HepG2 (cell line): ENCODE measurements at regions not wholly inside any gene's neighbourhood (a gene's known extent, or its start where the extent isn't known, plus 50 kb on each side); places are given as distances from the start of the nearest gene placed in this dataset.

Experiments
- HMGXB4 ChIP-seq, 2 experiments: sonication (generic) in 1 of 2; formaldehyde crosslinking in 1 of 2; IDR thresholded peaks; 2 replicates each; pipeline versions ENCODE4 v1.4.0 to v1.6.1; 2018 to 2020; ENCODE audit warnings: missing genetic modification reagents in 2 of 2, borderline replicate concordance in 1 of 2, low read depth in 1 of 2, mild to moderate bottlenecking in 1 of 2, missing biosample characterization in 1 of 2
- RBAK ChIP-seq: sonication (generic); formaldehyde crosslinking; IDR thresholded peaks from 2 replicates; pipeline ENCODE4 v1.5.1; 2020; ENCODE audit warnings: mild to moderate bottlenecking, missing genetic modification reagents
- TAF1 ChIP-seq: sonication (generic); formaldehyde crosslinking; IDR thresholded peaks from 2 replicates; pipeline ENCODE4 v1.4.0; 2020; ENCODE audit warnings: missing genetic modification reagents
- U2AF2 ChIP-seq: fragments of 200-400 bp; formaldehyde crosslinking; IDR thresholded peaks from 2 replicates; pipeline ENCODE4 v1.6.1; 2017; ENCODE audit warnings: low read depth, mild to moderate bottlenecking, low read length
- ZNF274 ChIP-seq: sonication (generic); formaldehyde crosslinking; IDR thresholded peaks from 2 replicates; pipeline ENCODE4 v1.5.1; 2020; ENCODE audit warnings: mild to moderate bottlenecking, missing genetic modification reagents
- TF ChIP-seq, protein P1 (sequence below), 2 experiments: sonication (generic) in 1 of 2; formaldehyde crosslinking in 1 of 2; IDR thresholded peaks; 2 replicates each; pipeline versions ENCODE4 v1.5.1 to v1.6.1; 2011 to 2020; ENCODE audit warnings: borderline replicate concordance in 1 of 2, low read depth in 1 of 2, low read length in 1 of 2, mild to moderate bottlenecking in 1 of 2, missing genetic modification reagents in 1 of 2, moderate library complexity in 1 of 2

DNA sequence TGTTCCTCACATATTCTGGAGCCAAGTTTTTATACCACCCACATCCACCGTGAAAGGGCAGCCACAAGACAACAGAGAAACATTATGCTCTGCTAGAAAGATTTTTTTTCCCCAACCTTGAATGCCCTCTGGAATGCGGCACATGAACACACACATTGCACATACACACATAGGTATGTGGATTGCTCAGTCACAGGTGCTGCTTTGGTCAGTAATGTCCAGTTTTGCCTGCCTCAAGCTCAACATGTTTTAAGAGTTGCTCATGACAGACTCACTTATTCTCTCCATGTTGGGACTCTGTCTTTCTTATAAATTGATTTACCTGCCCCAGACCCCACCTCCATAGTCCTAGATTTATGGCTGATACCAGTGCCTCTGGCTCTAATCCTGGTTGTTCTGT lies 138.0 kb upstream of the ASTN2 start:
- no peak for TF ChIP-seq HMGXB4 (CRISPR knock-in tag; IDR thresholded peaks at IDR 0.05; ENCODE audit: borderline replicate concordance in 1 of 2, low read depth in 1 of 2)
- no peak for TF ChIP-seq U2AF2
- no peak for TF ChIP-seq ZNF274 (CRISPR knock-in tag)
- TF ChIP-seq TAF1 = no peak
- TF ChIP-seq, protein P1, sequence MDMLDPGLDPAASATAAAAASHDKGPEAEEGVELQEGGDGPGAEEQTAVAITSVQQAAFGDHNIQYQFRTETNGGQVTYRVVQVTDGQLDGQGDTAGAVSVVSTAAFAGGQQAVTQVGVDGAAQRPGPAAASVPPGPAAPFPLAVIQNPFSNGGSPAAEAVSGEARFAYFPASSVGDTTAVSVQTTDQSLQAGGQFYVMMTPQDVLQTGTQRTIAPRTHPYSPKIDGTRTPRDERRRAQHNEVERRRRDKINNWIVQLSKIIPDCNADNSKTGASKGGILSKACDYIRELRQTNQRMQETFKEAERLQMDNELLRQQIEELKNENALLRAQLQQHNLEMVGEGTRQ (IDR thresholded peaks at IDR 0.05; ENCODE audit: low read depth, low read length) = no peak
- TF ChIP-seq, protein P1 (CRISPR knock-in tag; IDR thresholded peaks at IDR 0.05; ENCODE audit: borderline replicate concordance) = no peak
- no peak for TF ChIP-seq RBAK (CRISPR knock-in tag)
